ENCODE measurements at regions not wholly inside any gene's neighbourhood (a gene's known extent, or its start where the extent isn't known, plus 50 kb on each side); places are given as distances from the start of the nearest gene placed in this dataset.
"Not testable (repeated sequence)": the region's sequence is repeated elsewhere in the genome, so short reads cannot be mapped to it uniquely, and the experiment has no call there.

DNA sequence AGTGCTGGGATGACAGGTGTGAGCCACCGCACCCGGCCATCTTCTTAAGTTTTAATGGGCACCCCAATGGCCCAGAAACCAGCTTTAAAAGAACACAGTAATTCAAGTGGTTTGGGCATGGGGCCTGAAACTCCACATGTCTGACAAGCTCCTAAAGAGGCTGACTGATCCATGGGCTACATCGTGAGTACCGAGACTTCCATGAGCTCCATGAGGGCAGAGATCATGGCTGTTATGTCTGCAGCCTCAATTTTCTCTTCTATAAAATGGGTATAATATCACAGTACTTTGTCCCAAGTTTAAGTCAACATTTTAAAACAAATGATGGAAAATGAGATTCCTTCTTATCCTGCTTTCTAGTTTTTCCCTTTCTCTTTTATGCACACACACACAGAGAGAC is 397.6 kb upstream of the MAF start:
- no peak for DNase-seq

DNA sequence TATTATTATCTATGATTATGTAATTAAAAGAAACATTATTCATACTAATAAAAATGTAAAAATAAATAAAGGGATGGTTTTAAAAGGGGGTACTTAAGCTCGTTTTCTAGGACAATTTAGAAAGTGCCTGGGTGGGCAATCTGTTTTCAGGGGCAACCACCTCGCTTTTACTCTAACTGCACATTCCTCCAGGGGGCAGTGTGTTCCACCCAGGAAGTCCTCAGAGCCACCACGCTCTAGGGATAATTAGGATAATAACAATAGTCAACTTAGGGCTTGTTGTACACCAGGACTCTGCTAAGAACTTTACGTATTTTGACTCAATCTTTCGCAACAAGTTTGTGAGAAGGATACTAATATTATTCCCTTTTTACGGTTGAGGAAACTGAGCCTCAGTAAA is 396.7 kb upstream of the MAF start:
- DNase-seq = no peak

DNA sequence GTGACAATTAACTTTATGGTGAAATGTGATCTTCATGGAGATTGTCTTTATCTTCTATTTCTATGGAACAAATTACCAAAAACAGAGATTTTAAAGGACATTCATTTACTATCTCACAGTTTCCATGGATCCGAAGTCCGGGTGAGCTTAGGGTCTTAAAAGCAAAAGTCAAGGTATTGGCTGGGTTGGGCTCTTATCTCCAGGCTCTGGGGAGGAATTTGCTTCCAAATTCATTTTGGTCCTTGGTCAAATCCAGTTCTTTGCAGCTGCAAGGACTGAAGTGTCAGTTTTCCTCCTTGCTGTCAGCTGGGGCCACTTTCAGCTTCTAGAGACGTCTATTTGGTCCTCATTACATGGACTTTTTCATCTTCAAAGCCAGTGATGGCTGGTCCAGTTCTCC is 395.8 kb upstream of the MAF start:
- DNase-seq = no peak

DNA sequence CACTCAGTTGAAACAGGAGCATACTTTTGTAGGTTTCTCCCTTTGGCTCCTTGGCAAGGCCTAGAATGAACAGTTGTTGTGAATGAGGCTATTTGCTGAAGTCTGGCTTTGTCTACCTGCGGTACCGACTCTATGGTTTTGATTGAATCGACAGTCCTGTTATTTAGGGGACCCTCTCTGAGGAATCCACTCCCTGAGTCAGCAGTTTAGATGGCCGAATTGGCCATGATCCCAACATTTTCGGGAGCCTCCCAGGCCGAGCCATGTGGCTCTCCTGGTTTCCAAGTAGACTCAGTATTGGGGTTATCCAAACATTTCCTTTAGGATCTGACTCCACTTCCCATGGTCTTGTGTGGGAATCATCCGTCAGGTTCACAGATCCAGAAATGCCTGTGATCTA is 394.8 kb upstream of the MAF start:
- no peak for DNase-seq

DNA sequence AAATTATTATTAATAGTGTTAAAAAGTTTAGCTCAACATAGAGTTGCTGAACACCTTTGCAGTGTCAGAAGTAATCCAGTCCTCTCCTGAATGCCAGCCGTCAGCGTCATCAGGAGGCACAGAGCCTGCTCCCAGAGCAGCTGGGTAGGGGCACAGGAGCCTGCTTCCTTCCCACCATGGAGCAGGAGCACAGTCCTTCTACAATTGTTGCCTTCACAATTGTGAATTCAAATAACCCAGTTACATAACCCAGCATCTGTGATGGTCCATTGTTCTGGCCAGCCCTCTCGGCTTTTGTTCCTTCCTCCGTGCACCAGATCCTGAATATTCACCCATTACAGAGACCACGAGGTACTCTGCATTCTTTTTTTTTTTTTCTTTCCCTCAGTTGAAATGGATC is 393.9 kb upstream of the MAF start:
- no peak for DNase-seq

DNA sequence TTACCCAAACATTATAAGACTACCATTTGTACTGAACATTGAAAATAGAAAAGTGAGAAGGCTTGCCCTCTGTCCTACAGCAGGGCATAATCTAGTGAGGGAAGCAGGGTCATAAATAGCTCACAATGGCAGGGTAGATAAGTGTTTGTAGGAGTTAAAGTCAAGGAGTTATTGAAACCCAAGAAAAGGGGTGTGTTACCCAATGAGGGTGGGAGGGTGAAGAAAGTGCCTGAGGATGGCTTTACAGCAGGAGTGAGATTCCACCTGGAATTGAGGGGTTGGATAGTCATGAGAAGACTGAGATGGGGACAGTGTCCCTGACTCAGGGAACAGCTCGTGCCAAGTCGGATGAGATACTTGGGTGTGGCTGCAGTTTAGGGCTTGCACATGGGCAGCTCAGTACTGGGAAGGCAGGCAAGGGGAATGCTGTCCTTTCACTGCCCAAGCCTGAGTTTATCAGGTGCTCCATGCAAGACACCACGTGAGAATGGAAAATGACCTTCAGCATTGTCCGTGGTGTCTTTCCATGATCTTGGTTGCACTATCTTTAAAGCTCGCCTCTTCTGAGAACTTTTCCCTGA is 393.2 kb upstream of the MAF start:
- no peak for DNase-seq

DNA sequence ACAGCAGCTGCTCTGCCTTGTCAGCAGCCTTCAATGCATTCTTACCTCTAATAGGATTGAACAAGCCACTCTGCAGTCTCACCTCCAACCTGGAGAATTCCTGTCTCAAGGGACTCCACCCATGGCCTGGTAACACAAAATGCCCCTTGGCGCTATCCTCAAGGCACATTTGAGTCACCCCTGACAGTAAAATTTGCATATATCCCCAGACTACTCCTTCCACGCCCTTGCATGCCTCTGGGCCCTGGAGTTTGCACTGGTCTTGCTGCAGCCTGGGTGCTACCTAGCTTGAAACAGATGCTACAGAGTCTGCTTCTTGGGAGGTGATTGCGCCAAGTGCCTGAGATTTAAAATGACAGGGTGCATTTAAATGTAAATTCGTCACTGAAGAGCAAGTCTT is 391.4 kb upstream of the MAF start:
- no peak for DNase-seq

DNA sequence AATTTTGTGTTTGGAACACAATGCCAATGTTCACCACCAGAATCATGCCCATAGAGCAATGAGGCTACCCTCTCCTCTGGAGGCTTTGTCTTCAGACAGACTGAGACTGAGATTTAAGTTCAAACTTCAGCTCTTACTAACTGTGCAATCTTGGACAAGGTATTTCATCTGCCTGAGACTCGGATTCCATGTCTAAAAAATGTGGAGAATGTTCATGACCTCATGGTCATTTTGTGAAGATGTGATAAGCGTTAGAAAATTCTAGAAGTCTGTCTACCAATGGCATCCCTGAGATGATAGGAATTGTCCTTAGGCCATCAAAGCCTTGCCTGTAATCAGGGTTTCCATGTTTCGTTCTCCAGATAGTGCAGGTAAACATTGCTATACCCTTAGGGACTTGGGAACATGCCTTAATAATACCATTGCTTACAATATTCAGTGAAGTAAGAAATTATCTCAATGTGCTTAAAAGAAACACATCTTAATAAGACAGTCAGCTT is 388.2 kb upstream of the MAF start:
- no peak for DNase-seq

DNA sequence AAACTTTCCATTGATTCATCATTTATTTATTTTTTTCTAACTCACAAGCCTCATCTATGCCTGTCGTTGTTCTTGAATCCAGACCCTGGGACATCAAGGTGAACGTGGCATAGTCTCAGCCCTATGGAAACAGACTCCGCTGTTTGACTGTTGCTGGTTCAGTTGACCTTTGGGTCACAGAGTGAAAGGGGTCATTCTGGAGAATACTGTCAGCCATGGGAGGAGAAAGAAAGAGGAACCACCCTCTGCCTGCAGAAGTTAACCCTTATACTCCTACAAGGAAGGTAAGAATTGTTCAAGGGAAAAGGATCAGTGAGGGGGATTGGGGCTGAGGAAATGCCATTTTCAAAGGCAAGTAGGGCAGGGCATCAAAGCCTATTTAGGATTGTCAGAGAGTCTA is 387.6 kb upstream of the MAF start:
- DNase-seq = no peak

DNA sequence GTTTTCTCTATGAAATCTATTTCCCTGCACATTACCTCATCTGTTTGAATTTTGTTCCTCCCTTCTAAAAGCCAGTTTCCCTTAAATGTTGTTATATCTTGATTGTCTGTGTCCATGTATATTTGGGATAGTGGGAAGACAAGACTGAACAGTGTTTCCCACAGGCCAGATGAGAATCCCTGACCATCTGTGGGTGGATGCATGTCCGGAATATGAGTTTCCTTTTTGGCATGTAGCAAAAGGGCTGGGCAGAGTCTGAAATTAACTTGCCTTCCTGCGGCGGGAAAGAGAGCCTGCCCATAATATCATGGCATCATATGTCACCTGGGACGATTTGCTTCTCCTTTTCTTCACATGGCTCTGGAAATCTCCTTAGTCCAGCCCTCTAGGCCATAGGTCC is 385.8 kb upstream of the MAF start:
- DNase-seq = no peak

DNA sequence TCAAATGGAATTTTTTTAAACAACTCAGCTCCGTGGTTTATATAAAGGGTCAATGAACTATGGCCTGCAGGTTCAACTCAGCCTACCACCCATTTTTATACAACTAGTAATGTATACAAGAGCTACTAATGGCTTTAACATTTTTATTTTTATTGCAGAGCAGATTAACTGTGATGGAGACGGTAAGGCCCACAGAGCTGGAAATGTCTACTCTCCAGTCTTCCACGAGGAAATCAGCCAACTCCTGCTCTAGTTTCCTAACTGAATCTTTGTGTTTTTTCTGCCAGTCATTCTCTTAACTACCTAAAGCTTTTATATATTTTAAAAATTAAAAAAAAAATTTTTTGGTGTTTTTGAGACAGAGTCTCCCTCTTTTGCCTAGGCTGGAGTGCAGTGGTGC is 385.1 kb upstream of the MAF start:
- no peak for DNase-seq

DNA sequence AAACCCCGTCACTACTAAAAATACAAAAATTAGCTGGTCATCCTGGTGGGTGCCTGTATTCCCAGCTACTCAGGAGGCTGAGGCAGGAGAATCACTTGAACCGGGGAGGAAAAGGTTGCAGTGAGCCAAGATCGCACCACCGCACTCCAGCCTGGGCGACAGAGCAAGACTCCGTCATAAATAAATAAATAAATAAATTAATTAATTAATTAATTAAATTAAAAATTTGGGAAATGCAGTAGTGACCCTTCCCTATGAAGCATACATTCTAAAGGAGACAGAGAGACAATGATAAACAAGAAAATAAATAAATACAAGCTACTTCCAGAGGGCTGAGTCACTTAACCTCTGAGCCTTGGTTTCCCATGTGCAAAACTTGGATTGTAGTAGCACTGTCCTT is 383.6 kb upstream of the MAF start:
- not testable (repeated sequence) for DNase-seq

DNA sequence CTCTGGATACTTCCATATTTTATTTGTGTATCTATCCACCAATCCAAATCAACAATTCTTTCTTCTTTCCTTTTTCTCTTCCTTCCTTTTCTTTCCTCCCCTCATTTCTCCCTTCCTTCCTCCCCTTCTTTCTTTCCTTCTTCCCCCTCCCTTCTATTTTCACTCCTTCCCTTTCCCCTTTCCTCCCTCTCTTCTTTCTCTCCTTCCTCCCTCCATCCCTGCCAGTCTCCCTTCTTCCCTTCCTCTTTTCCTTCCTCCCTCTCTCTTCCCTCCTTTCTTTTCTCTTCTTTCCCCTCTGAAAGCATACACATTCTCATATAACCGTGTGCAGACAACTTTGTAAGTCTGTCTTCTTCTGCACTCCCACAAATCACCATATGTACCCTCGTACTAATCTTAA is 382.3 kb upstream of the MAF start:
- no peak for DNase-seq

DNA sequence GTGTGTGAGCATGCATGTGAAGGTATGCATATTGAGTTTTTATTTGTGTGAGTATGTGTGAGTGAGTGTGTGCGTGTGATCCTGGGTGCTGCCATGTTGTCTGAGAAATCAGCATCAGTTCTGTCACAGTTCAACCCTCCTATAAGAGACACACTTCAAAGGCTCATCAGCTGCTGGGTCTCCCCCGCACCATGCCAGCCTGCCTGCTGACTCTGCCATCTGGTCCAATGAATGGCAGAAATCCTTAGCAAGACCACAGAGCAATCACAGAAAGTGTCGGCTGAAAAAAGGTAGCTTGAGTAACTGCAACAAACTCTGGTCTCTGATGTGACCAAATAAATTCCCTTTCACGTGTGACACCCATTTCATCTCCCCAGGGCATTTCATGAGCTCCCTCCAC is 381.8 kb upstream of the MAF start:
- no peak for DNase-seq

DNA sequence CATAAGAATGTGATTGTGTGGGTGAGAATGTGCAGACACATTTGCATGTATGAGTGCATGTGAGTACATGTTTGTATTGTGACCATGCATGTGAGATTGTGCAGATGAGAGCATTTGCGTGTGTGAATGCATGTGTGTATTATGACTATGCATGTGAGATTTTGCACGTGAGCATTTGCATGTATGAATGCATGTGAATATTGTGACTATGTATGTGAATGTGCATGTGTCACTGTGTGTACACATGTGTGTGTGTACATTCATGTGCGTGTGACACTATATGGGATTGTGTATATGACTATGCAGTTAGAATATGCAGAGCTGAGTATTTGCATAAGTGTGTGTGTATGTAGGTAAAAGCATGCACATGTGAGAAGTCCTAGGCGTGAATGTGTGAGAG is 381.3 kb upstream of the MAF start:
- no peak for DNase-seq

DNA sequence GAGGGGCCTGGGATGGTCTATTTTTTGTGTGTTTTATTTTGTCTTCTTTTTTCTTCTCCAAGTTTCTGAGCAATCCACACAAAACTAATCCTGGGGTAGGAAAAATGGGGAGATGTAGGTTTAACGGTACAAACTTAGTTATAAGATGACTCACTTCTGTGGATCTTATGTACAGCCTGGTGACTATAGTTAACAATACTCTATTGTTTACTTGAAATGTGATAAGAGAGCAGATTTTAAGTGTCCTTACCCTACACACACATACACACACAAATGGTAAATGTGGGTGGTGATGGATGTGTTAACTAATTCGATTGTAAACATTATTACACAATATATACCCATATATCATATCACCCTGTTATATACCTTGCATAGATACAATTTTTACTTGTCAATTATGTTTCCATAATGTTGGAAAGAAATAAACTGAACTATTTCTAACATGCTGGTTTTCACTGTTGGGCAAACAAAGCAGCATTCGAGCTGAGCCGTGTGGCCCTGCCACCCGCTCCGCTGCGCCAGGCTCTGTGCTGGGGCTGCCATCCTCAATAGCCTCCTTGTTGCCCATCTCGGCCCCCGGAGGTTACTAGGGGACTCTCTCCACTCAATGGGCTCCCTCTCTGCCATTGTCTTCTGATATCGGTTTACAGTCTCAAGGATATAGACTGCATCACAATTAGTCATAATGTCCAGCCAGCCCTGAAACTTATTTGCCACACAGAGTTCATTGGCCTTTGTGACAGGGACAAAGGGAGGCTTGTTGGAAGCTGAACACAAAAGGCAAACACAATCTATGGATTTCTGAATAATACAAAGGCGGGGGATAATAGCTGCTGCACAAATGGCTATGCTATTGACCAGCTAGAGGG is 380.3 kb upstream of the MAF start:
- DNase-seq = no peak

DNA sequence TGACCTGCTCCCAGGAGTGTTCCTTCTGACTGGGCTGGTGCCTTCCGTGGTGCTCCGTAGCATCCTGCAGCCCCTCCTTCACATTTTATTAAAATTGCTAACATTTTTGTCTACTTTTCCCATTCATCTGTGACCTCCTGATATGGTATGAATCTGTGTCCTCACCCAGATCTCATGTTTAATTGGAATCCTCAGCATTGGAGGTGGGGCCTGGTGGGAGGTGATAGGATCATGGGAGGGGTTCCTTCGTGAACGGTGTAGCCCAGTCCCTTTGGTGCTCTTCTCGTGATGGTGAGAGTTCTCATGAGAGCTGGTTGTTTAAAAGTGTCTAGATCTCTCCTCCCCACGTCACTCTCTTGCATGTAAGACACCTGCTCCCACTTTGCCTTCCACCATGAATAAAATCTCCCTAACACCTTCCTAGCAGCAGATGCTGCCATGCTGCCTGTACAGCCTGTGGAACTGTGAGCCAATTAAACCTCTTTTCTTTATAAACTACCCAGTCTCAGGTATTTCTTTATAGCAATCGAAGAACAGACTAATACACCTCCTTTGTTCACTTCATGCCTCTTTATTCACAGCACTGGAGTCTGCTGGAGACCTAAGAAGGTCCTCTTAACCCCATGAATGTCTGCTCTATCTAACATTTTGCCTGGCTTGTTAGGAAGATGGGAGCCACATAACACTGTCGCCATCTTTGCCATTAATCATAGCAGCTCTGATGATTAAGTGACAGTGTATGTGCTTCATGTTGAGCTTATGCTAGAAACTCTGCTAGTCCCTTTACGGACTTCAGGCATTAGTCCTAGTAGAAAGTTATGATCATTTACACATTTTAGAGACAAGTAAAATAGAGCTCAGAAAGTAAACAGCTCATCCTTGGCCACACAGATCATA is 377.7 kb upstream of the MAF start:
- no peak for DNase-seq

DNA sequence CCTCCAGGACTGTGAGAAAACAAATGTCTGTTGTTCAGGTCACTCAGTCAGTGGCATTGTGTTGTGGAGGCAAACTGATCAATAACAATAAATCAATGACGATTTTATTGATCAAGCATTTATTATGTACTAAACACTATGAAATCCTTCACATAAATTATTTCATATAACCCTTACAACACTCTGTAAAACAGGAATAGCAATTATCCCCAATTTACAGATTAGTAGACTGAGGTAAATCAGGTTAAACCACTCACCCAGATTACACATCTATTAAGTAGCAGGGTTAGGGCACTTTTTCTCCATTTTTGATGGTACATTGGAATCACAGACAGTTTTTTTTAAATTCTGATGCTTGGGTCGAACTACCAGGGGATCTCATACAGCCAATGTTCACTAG is 372.8 kb upstream of the MAF start:
- no peak for DNase-seq

DNA sequence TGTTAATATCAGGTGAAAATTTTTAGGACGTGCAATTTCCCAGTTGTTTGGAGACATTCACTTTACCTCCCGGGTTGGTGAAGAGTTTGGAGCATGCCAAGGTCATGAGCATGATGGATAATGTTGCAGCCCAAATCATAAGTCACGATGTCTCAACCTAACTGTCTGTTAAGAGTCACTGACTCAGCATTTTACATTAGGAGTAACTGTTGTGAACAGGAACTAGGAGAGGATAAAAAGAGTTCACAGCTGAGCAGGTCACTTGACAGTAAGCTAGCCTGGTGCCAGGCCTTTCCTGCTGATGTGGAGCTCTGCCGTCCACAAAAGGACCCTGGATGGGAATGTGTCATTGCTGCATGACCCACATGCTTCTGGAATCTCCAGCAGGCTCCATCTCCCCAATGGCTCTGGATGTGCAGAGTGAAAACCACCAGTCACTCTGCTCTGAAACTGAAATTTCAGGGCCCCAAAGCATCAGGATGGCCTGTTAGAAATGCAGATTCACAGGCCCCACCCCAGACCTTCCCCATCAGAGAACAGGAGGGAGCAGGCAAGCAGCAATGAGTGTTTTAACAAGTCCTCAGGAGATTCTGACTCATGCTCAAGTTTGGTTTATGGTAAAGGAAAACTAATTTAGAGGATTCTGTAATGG is 371.6 kb upstream of the MAF start:
- DNase-seq = no peak

DNA sequence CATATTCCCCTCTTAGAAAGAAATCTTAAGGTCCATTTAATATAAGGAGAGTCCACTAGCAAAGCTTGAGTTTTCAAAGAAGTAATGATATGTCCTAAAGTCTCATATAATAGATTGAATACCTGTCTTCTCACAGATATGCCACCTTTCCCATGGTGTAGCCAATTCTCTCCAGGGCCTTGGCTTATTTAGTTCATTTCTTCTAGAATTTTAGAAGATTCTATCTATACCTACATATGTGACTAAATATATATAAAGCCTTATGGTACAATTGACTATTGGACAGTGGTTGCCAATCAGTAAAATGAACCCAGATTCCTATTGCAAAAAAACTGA is 370.7 kb upstream of the MAF start:
- DNase-seq = no peak

DNA sequence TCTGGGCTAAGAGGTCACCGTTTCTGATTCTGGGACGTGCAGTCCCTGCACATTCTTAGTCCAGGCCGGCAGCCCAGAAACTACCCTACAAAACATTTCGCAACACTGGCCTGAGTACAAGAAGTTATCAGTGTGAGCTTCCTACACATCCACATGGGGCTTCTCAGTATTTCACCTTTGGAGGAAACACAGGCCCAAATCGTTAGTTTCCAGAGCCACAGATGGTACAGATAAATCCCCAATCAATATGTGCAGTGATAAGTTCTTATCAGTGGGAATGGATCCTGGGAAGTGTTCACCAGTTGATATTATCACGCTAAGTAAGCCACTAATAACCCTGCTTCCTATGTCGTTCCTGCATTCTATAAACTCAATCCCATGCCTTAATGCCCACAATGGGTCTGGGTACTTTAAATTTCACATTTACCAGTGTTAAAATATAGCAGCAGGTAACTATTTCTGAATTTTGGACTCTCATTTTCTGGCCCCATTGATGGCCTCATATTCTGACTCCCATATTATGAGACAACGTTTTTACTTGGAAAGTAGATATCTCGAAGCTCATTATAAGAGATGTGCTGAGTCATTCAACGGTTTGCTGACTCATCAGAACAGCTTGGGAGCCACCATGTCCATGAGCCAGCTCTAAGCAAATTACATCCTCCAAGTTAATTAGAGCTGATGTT is 370.2 kb upstream of the MAF start:
- DNase-seq = no peak

DNA sequence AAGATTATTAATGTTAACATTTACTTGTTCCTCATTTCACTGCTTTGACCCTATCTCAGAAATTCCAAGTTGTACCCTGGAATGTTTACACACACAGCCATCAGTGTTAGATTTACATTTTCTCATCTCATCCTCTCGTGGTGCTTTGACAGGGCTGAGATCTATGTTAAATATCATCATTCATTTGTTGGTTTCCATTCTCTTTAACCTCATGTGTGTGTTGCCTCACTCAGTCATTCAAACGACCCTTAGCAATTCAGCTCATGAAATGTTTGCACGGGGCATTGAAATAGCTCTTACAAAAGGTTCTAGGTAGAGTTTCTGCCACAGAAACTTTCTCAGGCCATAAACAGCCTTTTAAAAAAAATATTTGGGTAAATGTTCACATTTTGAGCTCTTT is 369.6 kb upstream of the MAF start:
- no peak for DNase-seq

DNA sequence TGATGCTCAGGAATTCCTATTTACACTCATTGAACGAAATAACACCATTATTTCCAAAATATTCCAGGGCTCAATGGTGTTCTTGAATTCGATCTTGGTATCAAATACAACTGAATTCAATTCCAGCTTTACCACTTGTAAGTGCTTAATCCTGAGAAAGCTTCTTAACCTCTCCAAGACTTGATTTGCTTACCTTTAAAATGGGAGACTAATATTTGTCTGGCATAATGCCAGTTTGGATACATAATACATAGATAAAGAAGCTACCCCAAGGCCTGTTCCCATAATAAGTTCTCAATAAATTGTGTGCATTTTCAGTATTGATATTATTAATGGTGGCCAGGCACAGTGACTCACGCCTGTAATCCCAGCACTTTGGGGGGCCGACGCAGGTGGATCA is 368.9 kb upstream of the MAF start:
- DNase-seq = no peak

Measured in activated CD4-positive, alpha-beta T cell treated with anti-CD3 and anti-CD28 coated beads, Interleukin-2, amount 50 U/mL, for 4 hours (primary cell).